ENCODE measurements at regions not wholly inside any gene's neighbourhood (a gene's known extent, or its start where the extent isn't known, plus 50 kb on each side); places are given as distances from the start of the nearest gene placed in this dataset.
A peak's percentile ranks its signal among the peaks of the same experiment; 100 is the strongest.
"Not testable (repeated sequence)": the region's sequence is repeated elsewhere in the genome, so short reads cannot be mapped to it uniquely, and the experiment has no call there.

- not testable (repeated sequence) for DNase-seq
Measured at GRCh38 chr4:9505341-9505740, 61.1 kb downstream of the DEFB131A start.

- not testable (repeated sequence) for DNase-seq
Measured at GRCh38 chr4:9506672-9507071, 62.5 kb downstream of the DEFB131A start.

DNA sequence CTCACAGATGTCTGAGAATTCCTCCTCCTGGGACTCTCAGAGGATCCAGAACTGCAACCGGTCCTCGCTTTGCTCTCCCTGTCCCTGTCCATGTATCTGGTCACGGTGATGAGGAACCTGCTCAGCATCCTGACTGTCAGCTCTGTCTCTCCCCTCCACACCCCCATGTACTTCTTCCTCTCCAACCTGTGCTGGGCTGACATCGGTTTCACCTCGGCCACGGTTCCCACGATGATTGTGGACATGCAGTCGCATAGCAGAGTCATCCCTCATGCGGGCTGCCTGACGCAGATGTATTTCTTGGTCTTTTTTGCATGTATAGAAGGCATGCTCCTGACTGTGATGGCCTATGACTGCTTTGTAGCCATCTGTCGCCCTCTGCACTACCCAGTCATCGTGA, 68.7 kb downstream of the DEFB131A start:
- DNase-seq = not testable (repeated sequence)

DNA sequence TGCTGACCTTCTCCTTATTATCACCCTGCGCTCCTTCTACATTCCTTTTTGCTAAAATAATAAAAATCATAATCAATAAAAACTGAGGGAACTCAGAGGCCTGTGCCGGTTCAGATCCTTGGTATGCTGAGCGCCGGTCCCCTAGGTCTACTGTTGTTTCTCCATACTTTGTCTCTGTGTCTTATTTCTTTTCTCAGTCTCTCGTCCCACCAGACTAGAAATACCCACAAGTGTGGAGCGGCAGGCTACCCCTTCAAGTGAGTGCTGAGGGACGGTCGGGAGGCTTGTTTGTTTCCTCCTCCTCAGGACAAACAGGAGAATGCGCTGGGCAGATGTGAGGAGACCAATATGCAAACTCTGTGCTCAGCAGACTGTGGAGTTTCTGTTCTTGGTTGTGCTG, 75.4 kb downstream of the DEFB131A start:
- DNase-seq = not testable (repeated sequence)

DNA sequence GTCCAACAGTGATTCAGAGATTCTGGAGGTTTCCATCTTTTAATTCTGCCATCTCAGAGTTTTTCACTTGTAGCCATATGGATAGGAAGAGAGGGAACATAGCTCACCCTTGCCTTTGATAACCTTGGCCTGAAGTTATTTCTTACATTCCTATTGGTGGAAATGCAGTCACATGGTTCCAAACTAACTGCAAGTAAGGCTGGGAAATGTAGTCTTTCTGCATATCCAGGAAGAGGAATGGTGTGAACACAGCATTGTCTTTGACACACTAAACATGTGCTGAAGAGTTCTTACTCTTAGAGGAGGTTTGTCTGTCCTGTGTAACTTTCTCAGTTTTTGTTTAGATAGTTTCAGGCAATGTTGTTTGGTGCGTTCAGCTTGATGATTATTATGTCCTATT, 78.7 kb downstream of the DEFB131A start:
- DNase-seq = peak in 1 of 2 experiments; percentile 2

DNA sequence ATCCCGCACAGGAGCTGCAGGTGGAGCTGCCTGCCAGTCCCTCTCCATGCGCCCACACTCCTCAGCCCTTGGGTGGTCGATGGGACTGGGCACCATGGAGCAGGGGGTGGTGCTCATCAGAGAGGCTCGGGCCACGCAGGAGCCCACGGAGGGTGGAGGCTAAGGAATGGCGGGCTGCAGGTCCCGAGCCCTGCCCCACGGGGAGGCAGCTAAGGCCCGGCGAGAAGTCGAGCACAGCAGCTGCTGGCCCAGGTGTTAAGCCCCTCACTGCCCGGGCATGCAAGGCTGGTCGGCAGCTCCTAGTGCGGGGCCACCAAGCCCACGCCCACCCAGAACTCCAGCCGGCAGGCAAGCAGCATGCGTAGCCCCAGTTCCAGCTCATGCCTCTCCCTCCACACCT, 80.2 kb downstream of the DEFB131A start:
- DNase-seq = not testable (repeated sequence)

- peak; percentile 49 to 64 for DNase-seq
Measured at GRCh38 chr4:9532134-9532862, 88.1 kb downstream of the DEFB131A start.

GRCh38 chr4:9532863-9533192, 88.6 kb downstream of the DEFB131A start:
- not testable (repeated sequence) for DNase-seq

GRCh38 chr4:9537101-9537500, 92.9 kb downstream of the DEFB131A start:
- DNase-seq = not testable (repeated sequence)

DNA sequence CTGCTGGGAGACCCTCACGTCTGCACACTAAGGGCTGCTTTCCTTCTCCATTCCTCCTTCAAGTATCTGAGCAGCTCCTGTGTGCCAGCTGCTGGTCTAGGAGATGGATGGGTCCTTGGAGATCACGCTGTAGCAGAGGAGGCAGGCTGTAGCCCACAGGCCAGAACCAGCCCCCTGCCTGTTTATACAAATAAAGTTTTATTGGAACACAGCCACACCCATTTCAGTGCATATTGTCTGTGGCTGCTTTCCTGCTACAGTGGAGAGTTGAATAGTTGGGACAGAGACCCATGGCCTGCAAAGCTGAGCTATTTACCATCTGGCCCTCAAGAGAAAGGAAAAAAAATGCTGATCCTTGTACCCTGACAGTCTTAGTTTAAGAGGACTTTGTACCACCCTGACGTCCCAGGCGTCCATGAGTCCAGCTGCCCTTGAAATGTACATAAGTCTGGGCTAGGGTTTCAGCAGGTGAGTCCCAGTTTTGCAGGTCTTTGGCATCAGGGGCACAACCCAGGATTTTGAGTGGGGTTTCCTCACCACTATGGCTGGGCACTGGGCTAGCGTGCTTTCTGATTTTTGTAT, 95.8 kb downstream of the DEFB131A start:
- not testable (repeated sequence) for DNase-seq

GRCh38 chr4:9541388-9541915, 97.2 kb downstream of the DEFB131A start:
- DNase-seq = not testable (repeated sequence)

GRCh38 chr4:9544851-9545250, 100.6 kb downstream of the DEFB131A start:
- DNase-seq = not testable (repeated sequence)

GRCh38 chr4:9547470-9547869, 103.3 kb downstream of the DEFB131A start:
- not testable (repeated sequence) for DNase-seq

GRCh38 chr4:9556076-9556475, 111.9 kb downstream of the DEFB131A start:
- DNase-seq = not testable (repeated sequence)

- peak in 1 of 2 experiments; percentile 15 for DNase-seq
Measured at GRCh38 chr4:9577869-9578268, 133.7 kb downstream of the DEFB131A start.

- DNase-seq = not testable (repeated sequence)
Measured at GRCh38 chr4:9582880-9583279, 138.7 kb downstream of the DEFB131A start.

DNA sequence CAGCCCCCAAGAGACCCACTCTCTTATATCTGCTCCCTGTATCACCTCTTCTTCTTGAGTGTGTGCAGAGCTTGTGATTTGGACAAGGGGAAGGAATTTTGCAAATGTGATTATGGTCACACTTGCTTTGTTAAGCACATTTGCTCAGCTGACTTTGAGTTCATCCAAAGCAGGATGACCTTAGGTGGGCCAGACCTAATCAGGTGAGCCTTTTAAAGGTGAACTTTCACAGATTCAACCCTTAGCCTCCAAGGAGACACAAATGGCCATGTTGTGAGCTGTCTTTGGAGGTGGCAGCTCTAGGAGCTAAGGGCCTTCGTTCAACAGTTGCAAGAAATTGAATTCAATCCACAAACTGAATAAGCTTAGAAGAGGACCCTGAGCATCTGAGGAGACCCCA, 147.8 kb downstream of the DEFB131A start:
- DNase-seq = no peak
- TF ChIP-seq GATA1 (IDR thresholded peaks at IDR 0.05; ENCODE audit: low read depth, low read length) (no peak), POLR2A (IDR thresholded peaks at IDR 0.05; ENCODE audit: low read length) (no peak)

- DNase-seq = no peak
- TF ChIP-seq GATA1 (IDR thresholded peaks at IDR 0.05; ENCODE audit: low read depth, low read length) (no peak), POLR2A (IDR thresholded peaks at IDR 0.05; ENCODE audit: low read length) (no peak)
Measured at GRCh38 chr4:9594948-9595347, 150.7 kb downstream of the DEFB131A start.

GRCh38 chr4:9595531-9595930, 151.3 kb downstream of the DEFB131A start:
- DNase-seq = not testable (repeated sequence)

All from erythroblast (primary cell).